MV-4-11 (cell line): ENCODE measurements at regions not wholly inside any gene's neighbourhood (a gene's known extent, or its start where the extent isn't known, plus 50 kb on each side); places are given as distances from the start of the nearest gene placed in this dataset.
"Not testable (repeated sequence)": the region's sequence is repeated elsewhere in the genome, so short reads cannot be mapped to it uniquely, and the experiment has no call there.

Source experiments
- DNase-seq: peaks from one replicate; lab custom pipeline; 2025; lab: John Stamatoyannopoulos, UW

DNA sequence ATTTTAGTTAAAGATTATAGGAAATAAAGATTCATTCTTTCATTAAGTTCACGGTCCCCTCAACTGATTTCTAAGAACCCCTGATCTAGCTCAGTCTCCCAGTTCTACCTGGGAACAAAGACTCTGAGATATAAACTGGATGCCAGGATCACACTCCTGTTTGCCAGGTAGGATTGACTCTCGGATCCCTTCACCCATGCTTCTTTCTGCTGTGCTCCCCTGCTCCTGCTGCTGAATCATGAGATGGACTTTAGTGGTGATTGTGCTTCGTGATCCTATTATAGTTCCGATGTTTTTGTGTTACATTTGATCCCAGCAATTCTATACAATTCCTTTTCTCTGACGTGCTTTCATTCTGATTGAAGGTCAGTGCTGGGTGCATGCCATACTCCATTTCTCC is 733.1 kb upstream of the TPTE start:
- not testable (repeated sequence) for DNase-seq

DNA sequence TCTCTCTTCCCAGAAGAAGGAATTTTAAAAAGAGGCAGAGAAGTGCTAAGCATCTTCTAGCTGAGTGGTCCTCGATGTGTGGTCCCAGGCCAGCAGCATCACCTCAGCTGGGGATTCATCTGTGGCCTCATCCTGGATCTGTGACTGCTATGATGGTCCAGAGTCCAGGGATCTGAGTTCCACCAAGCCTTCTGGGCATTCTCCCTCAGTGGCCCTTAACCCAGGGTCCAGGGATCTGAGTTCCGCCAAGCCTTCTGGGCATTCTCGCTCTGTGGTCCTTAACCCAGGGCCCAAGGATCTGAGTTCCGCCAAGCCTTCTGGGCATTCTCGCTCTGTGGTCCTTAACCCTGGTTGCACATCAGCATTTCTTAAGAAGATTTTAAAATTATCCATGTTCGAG is 731.0 kb upstream of the TPTE start:
- not testable (repeated sequence) for DNase-seq

- peak; percentile 74 for DNase-seq
Measured at GRCh38 chr21:9791453-9791852, 729.9 kb upstream of the TPTE start.

- not testable (repeated sequence) for DNase-seq
Measured at GRCh38 chr21:9795291-9795690, 726.1 kb upstream of the TPTE start.

GRCh38 chr21:9796293-9796692 is 725.1 kb upstream of the TPTE start:
- not testable (repeated sequence) for DNase-seq

- DNase-seq: not testable (repeated sequence)
Measured at GRCh38 chr21:9807675-9808074, 713.7 kb upstream of the TPTE start.

DNA sequence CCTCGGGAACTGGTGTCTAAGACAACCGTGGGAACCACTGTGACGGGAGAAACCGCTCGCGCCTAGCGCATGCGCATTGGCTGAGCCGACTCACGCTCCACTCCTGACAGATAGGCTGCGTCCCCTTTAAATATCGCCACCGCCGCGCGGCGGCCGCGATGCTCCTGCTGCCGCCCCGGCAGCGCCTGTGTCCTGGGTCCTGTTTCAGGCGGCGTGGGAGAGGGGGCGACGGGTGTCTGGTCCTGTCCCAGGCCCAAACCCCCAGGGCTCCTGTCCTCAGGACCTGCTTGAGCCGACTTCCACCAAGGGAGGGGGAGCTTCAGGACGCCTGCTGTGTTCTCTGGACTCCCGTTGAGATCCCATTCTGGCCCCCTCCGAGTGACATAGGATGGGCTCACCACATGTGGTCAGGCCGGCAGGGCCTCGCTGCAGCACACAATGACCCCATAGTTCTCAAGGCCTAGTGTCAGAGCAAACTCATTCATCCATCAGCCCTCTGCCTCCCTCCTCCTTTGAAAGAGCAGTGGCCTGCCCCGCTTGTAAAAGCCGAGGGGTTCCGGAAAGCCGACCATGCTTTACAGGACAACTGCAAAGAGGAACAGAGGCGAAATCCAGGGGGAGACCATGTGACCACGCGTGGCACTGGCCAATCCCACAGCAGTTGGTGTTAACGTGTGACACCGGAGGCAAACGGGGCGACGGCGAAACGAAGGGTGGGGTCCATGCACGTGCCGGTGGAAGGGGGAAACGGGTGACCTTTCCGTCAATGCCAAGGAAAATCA is 710.0 kb upstream of the TPTE start:
- DNase-seq: not testable (repeated sequence)

DNA sequence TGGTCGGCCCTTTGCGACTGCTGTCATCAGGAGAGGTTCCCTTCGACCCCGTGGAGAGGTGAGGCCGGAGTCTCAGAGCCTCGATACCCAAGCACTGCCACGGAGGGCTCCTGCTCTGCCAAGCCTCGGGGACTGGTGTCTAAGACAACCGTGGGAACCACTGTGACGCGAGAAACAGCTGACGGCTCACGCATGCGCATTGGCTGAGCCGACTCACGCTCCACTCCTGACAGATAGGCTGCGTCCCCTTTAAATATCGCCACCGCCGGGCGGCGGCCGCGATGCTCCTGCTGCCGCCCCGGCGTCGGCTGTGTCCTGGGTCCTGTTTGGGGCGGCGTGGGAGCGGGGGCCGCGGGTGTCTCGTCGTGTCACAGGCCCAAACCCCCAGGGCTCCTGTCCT is 708.9 kb upstream of the TPTE start:
- DNase-seq: not testable (repeated sequence)

DNA sequence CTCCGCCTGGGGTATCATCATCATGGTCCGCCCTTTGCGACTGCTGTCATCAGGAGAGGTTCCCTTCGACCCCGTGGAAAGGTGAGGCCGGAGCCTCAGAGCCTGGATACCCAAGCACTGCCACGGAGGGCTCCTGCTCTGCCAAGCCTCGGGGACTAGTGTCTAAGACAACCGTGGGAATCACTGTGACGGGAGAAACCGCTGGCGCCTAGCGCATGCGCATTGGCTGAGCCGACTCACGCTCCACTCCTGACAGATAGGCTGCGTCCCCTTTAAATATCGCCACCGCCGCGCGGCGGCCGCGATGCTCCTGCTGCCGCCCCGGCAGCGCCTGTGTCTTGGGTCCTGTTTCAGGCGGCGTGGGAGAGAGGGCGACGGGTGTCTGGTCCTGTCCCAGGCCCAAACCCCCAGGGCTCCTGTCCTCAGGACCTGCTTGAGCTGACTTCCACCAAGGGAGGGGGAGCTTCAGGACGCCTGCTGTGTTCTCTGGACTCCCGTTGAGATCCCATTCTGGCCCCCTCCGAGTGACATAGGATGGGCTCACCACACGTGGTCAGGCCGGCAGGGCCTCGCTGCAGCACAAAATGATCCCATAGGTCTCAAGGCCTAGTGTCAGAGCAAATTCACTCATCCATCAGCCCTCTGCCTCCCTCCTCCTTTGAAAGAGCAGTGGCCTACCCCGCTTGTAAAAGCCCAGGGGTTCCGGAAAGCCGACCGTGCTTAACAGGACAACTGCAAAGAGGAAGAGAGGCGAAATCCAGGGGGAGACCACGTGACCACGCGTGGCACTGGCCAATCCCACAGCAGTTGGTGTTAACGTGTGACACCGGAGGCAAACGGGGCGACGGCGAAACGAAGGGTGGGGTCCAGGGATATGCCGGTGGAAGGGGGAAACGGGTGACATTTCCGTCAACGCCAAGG is 707.2 kb upstream of the TPTE start:
- not testable (repeated sequence) for DNase-seq

- not testable (repeated sequence) for DNase-seq
Measured at GRCh38 chr21:9815181-9815789, 706.1 kb upstream of the TPTE start.

DNA sequence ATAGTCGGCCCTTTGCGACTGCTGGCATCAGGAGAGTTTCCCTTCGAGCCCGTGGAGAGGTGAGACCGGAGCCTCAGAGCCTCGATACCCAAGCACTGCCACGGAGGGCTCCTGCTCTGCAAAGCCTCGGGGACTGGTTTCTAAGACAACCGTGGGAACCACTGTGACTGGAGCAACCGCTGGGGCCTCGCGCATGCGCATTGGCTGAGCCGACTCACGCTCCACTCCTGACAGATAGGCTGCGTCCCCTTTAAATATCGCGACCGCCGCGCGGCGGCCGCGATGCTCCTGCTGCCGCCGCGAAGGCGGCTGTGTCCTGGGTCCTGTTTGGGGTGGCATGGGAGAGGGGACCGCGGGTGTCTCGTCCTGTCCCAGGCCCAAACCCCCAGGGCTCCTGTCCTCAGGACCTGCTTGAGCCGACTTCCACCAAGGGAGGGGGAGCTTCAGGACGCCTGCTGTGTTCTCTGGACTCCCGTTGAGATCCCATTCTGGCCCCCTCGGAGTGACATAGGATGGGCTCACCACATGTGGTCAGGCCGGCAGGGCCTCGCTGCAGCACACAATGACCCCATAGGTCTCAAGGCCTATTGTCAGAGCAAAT is 704.5 kb upstream of the TPTE start:
- not testable (repeated sequence) for DNase-seq

- DNase-seq: not testable (repeated sequence)
Measured at GRCh38 chr21:9817841-9818441, 703.4 kb upstream of the TPTE start.

DNA sequence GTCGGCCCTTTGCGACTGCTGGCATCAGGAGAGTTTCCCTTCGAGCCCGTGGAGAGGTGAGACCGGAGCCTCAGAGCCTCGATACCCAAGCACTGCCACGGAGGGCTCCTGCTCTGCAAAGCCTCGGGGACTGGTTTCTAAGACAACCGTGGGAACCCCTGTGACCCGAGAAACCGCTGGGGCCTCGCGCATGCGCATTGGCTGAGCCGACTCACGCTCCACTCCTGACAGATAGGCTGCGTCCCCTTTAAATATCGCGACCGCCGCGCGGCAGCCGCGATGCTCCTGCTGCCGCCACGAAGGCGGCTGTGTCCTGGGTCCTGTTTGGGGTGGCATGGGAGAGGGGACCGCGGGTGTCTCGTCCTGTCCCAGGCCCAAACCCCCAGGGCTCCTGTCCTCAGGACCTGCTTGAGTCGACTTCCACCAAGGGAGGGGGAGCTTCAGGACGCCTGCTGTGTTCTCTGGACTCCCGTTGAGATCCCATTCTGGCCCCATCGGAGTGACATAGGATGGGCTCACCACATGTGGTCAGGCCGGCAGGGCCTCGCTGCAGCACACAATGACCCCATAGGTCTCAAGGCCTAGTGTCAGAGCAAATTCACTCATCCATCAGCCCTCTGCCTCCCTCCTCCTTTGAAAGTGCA is 701.7 kb upstream of the TPTE start:
- DNase-seq: not testable (repeated sequence)

GRCh38 chr21:9820579-9820978 is 700.8 kb upstream of the TPTE start:
- DNase-seq: not testable (repeated sequence)

DNA sequence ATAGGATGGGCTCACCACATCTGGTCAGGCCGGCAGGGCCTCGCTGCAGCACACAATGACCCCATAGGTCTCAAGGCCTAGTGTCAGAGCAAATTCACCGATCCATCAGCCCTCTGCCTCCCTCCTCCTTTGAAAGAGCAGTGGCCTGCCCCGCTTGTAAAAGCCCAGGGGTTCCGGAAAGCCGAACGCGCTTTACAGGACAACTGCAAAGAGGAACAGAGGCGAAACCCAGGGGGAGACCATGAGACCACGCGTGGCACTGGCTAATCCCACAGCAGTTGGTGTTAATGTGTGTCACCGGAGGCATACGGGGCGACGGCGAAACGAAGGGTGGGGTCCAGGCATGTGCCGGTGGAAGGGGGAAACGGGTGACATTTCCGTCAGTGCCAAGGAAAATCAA is 699.9 kb upstream of the TPTE start:
- not testable (repeated sequence) for DNase-seq

GRCh38 chr21:9822093-9822820 is 699.1 kb upstream of the TPTE start:
- DNase-seq: not testable (repeated sequence)

DNA sequence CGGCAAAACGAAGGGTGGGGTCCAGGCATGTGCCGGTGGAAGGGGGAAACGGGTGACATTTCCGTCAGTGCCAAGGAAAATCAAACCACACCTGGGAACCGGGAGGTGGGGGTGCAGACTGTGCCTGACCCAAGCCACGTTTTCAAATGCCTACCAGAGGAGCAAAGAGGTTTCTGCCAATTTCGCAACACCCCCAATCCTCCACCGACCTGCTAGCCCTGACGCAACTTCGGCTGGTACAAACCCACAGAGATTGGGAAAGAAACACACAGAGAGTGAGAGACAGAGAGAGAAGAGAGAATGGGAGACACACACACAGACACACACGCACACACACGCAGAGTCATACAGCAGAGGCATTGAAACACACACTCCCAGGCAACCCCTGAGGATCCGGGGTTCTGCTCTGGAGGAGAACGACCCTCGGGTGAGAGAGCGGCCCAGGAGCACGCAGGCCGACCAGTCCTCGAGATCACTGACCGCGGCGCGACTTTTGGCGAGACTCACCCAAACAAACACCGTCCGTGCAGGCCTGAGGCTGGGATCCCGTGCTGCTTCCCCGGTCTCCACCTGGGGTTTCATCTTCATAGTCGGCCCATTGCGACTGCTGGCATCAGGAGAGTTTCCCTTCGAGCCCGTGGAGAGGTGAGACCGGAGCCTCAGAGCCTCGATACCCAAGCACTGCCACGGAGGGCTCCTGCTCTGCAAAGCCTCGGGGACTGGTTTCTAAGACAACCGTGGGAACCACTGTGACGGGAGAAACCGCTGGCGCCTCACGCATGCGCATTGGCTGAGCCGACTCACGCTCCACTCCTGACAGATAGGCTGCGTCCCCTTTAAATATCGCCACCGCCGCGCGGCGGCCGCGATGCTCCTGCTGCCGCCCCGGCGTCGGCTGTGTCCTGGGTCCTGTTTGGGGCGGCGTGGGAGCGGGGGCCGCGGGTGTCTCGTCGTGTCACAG is 697.9 kb upstream of the TPTE start:
- DNase-seq: not testable (repeated sequence)

GRCh38 chr21:9830801-9831200 is 690.6 kb upstream of the TPTE start:
- not testable (repeated sequence) for DNase-seq

DNA sequence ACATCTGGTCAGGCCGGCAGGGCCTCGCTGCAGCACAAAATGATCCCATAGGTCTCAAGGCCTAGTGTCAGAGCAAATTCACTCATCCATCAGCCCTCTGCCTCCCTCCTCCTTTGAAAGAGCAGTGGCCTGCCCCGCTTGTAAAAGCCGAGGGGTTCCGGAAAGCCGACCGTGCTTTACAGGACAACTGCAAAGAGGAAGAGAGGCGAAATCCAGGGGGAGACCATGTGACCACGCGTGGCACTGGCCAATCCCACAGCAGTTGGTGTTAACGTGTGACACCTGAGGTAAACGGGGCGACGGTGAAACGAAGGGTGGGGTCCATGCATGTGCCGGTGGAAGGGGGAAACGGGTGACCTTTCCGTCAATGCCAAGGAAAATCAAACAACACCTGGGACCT is 688.6 kb upstream of the TPTE start:
- not testable (repeated sequence) for DNase-seq
